Mesendoderm (in vitro differentiated cells): ENCODE measurements at regions not wholly inside any gene's neighbourhood (a gene's known extent, or its start where the extent isn't known, plus 50 kb on each side); places are given as distances from the start of the nearest gene placed in this dataset.

Experiments
- DNase-seq: peaks from one replicate; pipeline ENCODE4 v3.0.0; 2013
- H2AK5ac ChIP-seq: 2 replicates; pipeline ENCODE4 v1.6.1; 2013; ENCODE audit warnings: low read length, inconsistent platforms
- H2BK120ac ChIP-seq: 2 replicates; pipeline ENCODE4 v1.6.1; 2013; ENCODE audit warnings: low read depth, mild to moderate bottlenecking, low read length, moderate library complexity, mixed read lengths
- H2BK15ac ChIP-seq: replicated peaks from 2 replicates; pipeline ENCODE4 v1.6.1; 2013; ENCODE audit warnings: low read depth, mild to moderate bottlenecking, moderate library complexity
- H2BK5ac ChIP-seq: 2 replicates; pipeline ENCODE4 v1.6.1; 2013; ENCODE audit warnings: low read length, inconsistent platforms
- H3K18ac ChIP-seq: 2 replicates; pipeline ENCODE4 v1.6.1; 2013; ENCODE audit warnings: mild to moderate bottlenecking, low read length, mixed read lengths
- H3K23ac ChIP-seq: one replicate; pipeline ENCODE4 v1.6.1; 2013; ENCODE audit warnings: low read length
- H3K27ac ChIP-seq: 2 replicates; pipeline ENCODE4 v1.5.1; 2013; ENCODE audit warnings: low read depth, mild to moderate bottlenecking, inconsistent platforms, low read length, moderate library complexity
- H3K27me3 ChIP-seq: 2 replicates; pipeline ENCODE4 v1.6.1; 2013; ENCODE audit warnings: low read length, control low read depth, mild to moderate bottlenecking, inconsistent platforms; ENCODE audit not compliant: insufficient read depth, poor library complexity
- H3K36me3 ChIP-seq: 2 replicates; pipeline ENCODE4 v1.6.1; 2013; ENCODE audit warnings: low read length, inconsistent platforms; ENCODE audit not compliant: control insufficient read depth, insufficient read depth
- H3K4ac ChIP-seq: one replicate; pipeline ENCODE4 v1.6.1; 2013; ENCODE audit warnings: low read depth, mild to moderate bottlenecking, low read length, moderate library complexity
- H3K4me1 ChIP-seq: 2 replicates; pipeline ENCODE4 v1.6.1; 2013; ENCODE audit warnings: low read depth, low read length, inconsistent platforms; ENCODE audit not compliant: control insufficient read depth
- H3K4me2 ChIP-seq: 2 replicates; pipeline ENCODE4 v1.6.1; 2013; ENCODE audit warnings: low read length
- H3K4me3 ChIP-seq: 2 replicates; pipeline ENCODE4 v1.5.1; 2013; ENCODE audit warnings: mild to moderate bottlenecking, low read length
- H3K56ac ChIP-seq: one replicate; pipeline ENCODE4 v1.6.1; 2013; ENCODE audit warnings: low read length
- H3K79me1 ChIP-seq: 2 replicates; pipeline ENCODE4 v1.6.1; 2013; ENCODE audit warnings: low read length, inconsistent platforms
- H3K79me2 ChIP-seq: 2 replicates; pipeline ENCODE4 v1.6.1; 2013; ENCODE audit warnings: mild to moderate bottlenecking, low read length; ENCODE audit not compliant: control insufficient read depth, insufficient read depth
- H3K9ac ChIP-seq: 2 replicates; pipeline ENCODE4 v1.6.1; 2013; ENCODE audit warnings: low read length, inconsistent platforms
- H4K5ac ChIP-seq: one replicate; pipeline ENCODE4 v1.6.1; 2013; ENCODE audit warnings: low read length
- H4K8ac ChIP-seq: one replicate; pipeline ENCODE4 v1.6.1; 2013; ENCODE audit warnings: low read depth, mild to moderate bottlenecking, control low read depth, low read length, moderate library complexity
- WGBS: extraction: QIAGEN DNeasy Blood & Tissue Kit; methylation state at CpG from one replicate; pipeline ENCODE4 v1.1.7; 2013; ENCODE audit warnings: low lambda C conversion rate, missing lambda C conversion rate; ENCODE audit not compliant: insufficient coverage; ENCODE audit errors: extremely low coverage; 5-methylcytosine and 5-hydroxymethylcytosine counted together

- no peak overlapping the region for H2BK120ac ChIP-seq
- no peak overlapping the region for H3K4me2 ChIP-seq
- no peak overlapping the region for H2BK5ac ChIP-seq
- H3K18ac ChIP-seq: no peak overlapping the region
- H4K8ac ChIP-seq: no peak overlapping the region
- no peak overlapping the region for H3K27ac ChIP-seq
- H3K4me1 ChIP-seq: no peaks in the 10 kb centered on the region
- no peaks in the 10 kb centered on the region for H3K79me1 ChIP-seq
- no peak overlapping the region for H3K4ac ChIP-seq
- no peak overlapping the region for H3K23ac ChIP-seq
- H2AK5ac ChIP-seq: no peak overlapping the region
- H3K79me2 ChIP-seq: no peaks in the 10 kb centered on the region
- no peak overlapping the region for H4K5ac ChIP-seq
- no peak overlapping the region for H3K4me3 ChIP-seq
- H3K36me3 ChIP-seq: no peaks in the 10 kb centered on the region
- DNase-seq: peak; percentile 62
- no peak overlapping the region for H3K9ac ChIP-seq
- no CpG with 5 or more reads among the region's 4 CpGs for WGBS
- no peaks in the 10 kb centered on the region for H3K27me3 ChIP-seq
- no peak overlapping the region for H3K56ac ChIP-seq
- no peak overlapping the region for H2BK15ac ChIP-seq
These were observed 194.6 kb upstream of the FSCB start for GRCh38 chr14:44701563-44702263.

DNA sequence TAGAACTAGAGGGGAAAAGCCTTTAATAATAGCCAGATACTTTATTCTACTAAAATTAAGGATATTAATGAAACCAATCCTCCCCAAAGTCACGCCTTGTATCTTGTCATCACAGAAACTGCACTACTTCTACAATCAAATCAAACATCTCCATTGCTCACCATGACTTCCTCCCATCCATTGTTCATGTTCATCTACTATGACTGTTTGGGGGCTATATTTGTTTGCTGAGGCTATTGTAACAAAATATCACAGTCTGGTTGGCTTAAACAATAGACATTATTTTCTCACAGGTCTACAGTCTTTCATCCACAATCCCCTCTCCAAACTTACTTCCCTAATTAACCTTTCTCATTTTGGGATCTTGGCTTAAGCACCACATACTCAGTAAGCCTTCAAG, 193.6 kb upstream of the FSCB start:
- Histone ChIP-seq H3K79me1 (no peaks in the 10 kb centered on the region), H2BK120ac (no peak overlapping the region), H3K4me2 (no peak overlapping the region), H3K4ac (no peak overlapping the region), H3K18ac (no peak overlapping the region), H2AK5ac (no peak overlapping the region), H3K27ac (no peak overlapping the region), H3K27me3 (no peaks in the 10 kb centered on the region), H3K36me3 (no peaks in the 10 kb centered on the region), H3K56ac (no peak overlapping the region), H2BK5ac (no peak overlapping the region), H3K23ac (no peak overlapping the region), H2BK15ac (no peak overlapping the region), H3K4me3 (no peak overlapping the region), H4K5ac (no peak overlapping the region), H3K9ac (no peak overlapping the region), H3K4me1 (no peaks in the 10 kb centered on the region), H3K79me2 (no peaks in the 10 kb centered on the region), H4K8ac (no peak overlapping the region)
- DNase-seq: no peak
- WGBS: no CpG with 5 or more reads among the region's 1 CpG

DNA sequence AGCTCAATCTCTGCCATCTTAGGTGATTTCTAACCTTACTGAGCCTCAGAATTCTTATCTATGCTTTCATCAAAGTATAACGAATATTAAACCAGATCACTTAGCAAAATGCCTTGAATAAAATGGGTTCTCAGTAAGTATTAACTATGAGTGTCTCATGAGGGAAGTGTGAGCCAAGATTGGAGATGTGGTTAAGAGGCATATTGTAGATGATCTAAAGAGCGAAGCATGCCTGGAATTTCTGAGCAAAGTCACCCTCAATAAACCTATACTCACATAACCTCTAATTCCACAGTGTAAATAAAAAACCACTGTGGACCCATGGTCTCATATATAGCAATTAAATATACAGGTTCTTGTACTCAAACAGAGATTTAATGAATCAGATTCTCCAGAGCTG, 193.1 kb upstream of the FSCB start:
- H4K8ac ChIP-seq: no peak overlapping the region
- H3K79me2 ChIP-seq: no peaks in the 10 kb centered on the region
- H3K23ac ChIP-seq: no peak overlapping the region
- no peak overlapping the region for H3K4me2 ChIP-seq
- H2AK5ac ChIP-seq: no peak overlapping the region
- H2BK15ac ChIP-seq: no peak overlapping the region
- no peaks in the 10 kb centered on the region for H3K79me1 ChIP-seq
- no peak overlapping the region for H3K27ac ChIP-seq
- H3K4ac ChIP-seq: no peak overlapping the region
- H3K4me1 ChIP-seq: no peaks in the 10 kb centered on the region
- no peak overlapping the region for H3K18ac ChIP-seq
- no peaks in the 10 kb centered on the region for H3K36me3 ChIP-seq
- no peak overlapping the region for H2BK120ac ChIP-seq
- no peak overlapping the region for H4K5ac ChIP-seq
- H3K27me3 ChIP-seq: no peaks in the 10 kb centered on the region
- no peak overlapping the region for H2BK5ac ChIP-seq
- peak; percentile 70 for DNase-seq
- H3K56ac ChIP-seq: no peak overlapping the region
- H3K9ac ChIP-seq: no peak overlapping the region
- H3K4me3 ChIP-seq: no peak overlapping the region
- no CpG with 5 or more reads among the region's 2 CpGs for WGBS

- Histone ChIP-seq H4K8ac (no peak overlapping the region), H3K27ac (no peak overlapping the region), H2BK15ac (no peak overlapping the region), H3K4me3 (no peak overlapping the region), H2BK120ac (no peak overlapping the region), H3K23ac (no peak overlapping the region), H2BK5ac (no peak overlapping the region), H3K4me2 (no peak overlapping the region), H3K4ac (no peak overlapping the region), H3K27me3 (no peaks in the 10 kb centered on the region), H3K9ac (no peak overlapping the region), H4K5ac (no peak overlapping the region), H3K36me3 (no peaks in the 10 kb centered on the region), H3K56ac (no peak overlapping the region), H3K79me2 (no peaks in the 10 kb centered on the region), H3K18ac (no peak overlapping the region), H2AK5ac (no peak overlapping the region), H3K4me1 (no peaks in the 10 kb centered on the region), H3K79me1 (no peaks in the 10 kb centered on the region)
- DNase-seq: no peak
- no CpG with 5 or more reads among the region's 2 CpGs for WGBS
These were observed 192.3 kb upstream of the FSCB start for GRCh38 chr14:44699391-44699790.

- H3K4me2 ChIP-seq: no peak overlapping the region
- no peak overlapping the region for H3K56ac ChIP-seq
- no peak overlapping the region for H4K8ac ChIP-seq
- H3K4me3 ChIP-seq: no peak overlapping the region
- H3K18ac ChIP-seq: no peak overlapping the region
- no peak overlapping the region for H2BK120ac ChIP-seq
- no peak overlapping the region for H3K27ac ChIP-seq
- H2AK5ac ChIP-seq: no peak overlapping the region
- H4K5ac ChIP-seq: no peak overlapping the region
- no peaks in the 10 kb centered on the region for H3K79me1 ChIP-seq
- H3K4ac ChIP-seq: no peak overlapping the region
- H3K36me3 ChIP-seq: no peaks in the 10 kb centered on the region
- H3K23ac ChIP-seq: no peak overlapping the region
- WGBS: no CpG with 5 or more reads among the region's 3 CpGs
- no peaks in the 10 kb centered on the region for H3K79me2 ChIP-seq
- no peak overlapping the region for H2BK15ac ChIP-seq
- H3K4me1 ChIP-seq: no peaks in the 10 kb centered on the region
- H3K27me3 ChIP-seq: no peaks in the 10 kb centered on the region
- no peak overlapping the region for H2BK5ac ChIP-seq
- no peak for DNase-seq
- no peak overlapping the region for H3K9ac ChIP-seq
These were observed 162.4 kb upstream of the FSCB start for GRCh38 chr14:44669496-44669895.

DNA sequence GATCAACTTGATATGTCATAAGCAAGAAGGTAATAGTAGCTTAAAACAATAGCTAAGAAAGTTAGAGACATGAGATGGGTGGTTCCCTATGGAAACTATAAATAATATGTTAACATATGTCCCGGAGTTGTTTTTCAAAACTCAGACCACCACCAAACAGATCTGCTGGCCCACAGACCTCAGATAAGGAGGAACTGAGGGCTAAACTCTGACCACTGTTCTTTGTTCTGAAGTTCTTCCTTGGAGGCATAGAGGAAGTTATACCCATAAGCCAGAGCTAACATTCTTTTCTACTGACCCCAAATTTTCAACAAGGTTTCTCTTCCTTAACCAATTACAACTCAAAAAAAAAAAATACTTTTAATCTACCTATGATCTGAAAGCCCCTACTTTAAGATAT, 156.1 kb upstream of the FSCB start:
- H3K79me2 ChIP-seq: no peaks in the 10 kb centered on the region
- H2BK5ac ChIP-seq: no peak overlapping the region
- H2BK120ac ChIP-seq: no peak overlapping the region
- DNase-seq: no peak
- H3K9ac ChIP-seq: no peak overlapping the region
- H4K5ac ChIP-seq: no peak overlapping the region
- no peaks in the 10 kb centered on the region for H3K27me3 ChIP-seq
- WGBS: no CpG with 5 or more reads among the region's 1 CpG
- no peak overlapping the region for H3K18ac ChIP-seq
- H2AK5ac ChIP-seq: no peak overlapping the region
- no peak overlapping the region for H3K27ac ChIP-seq
- no peak overlapping the region for H3K23ac ChIP-seq
- no peaks in the 10 kb centered on the region for H3K36me3 ChIP-seq
- H3K4me1 ChIP-seq: no peaks in the 10 kb centered on the region
- H3K56ac ChIP-seq: no peak overlapping the region
- no peaks in the 10 kb centered on the region for H3K79me1 ChIP-seq
- H3K4me2 ChIP-seq: no peak overlapping the region
- H2BK15ac ChIP-seq: no peak overlapping the region
- no peak overlapping the region for H3K4ac ChIP-seq
- H3K4me3 ChIP-seq: no peak overlapping the region
- no peak overlapping the region for H4K8ac ChIP-seq
